SK-N-SH (cell line): ENCODE measurements at regions not wholly inside any gene's neighbourhood (a gene's known extent, or its start where the extent isn't known, plus 50 kb on each side); places are given as distances from the start of the nearest gene placed in this dataset.

Source experiments
- CTCF ChIA-PET: fragments of 300-600, 350-600 bp; formaldehyde crosslinking; extraction: SDS; loops from one replicate; lab custom pipeline; 2021; lab: Yijun Ruan, JAX
- POLR2A ChIA-PET: fragments of 350-600 bp; sonication (Branson Sonifier 250); formaldehyde crosslinking; extraction: SDS; loops from one replicate; lab custom pipeline; 2020; ENCODE audit warnings: antibody characterized with exemption, inconsistent platforms; lab: Yijun Ruan, JAX
- DNase-seq: peaks from one replicate; pipeline ENCODE4 v3.0.0; 2012
- H2AFZ ChIP-seq: fragments of 200-600 bp; sonication (generic); 2 replicates; pipeline ENCODE4 v1.8.1; 2016; ENCODE audit warnings: antibody characterized with exemption, mild to moderate bottlenecking, low read depth
- H3F3A ChIP-seq: fragments of 200-600 bp; sonication (generic); replicated peaks from 2 replicates; pipeline ENCODE3; 2016; ENCODE audit warnings: antibody characterized with exemption, mild to moderate bottlenecking; ENCODE audit not compliant: insufficient read depth
- H3K27ac ChIP-seq, 2 experiments: fragments of 200-500 bp in 1 of 2; fragments of 200-600 bp in 1 of 2; sonication (Bioruptor generic) in 1 of 2; sonication (generic), shearing (Covaris generic) in 1 of 2; 2 replicates each; pipeline versions ENCODE4 v1.5.1 to v1.6.1; 2014 to 2016; ENCODE audit warnings: low read depth in 2 of 2, inconsistent platforms in 1 of 2, low read length in 1 of 2, mild to moderate bottlenecking in 1 of 2, mixed read lengths in 1 of 2
- H3K27me3 ChIP-seq: fragments of 200-600 bp; sonication (generic), shearing (Covaris generic); 2 replicates; pipeline ENCODE4 v1.6.1; 2016; ENCODE audit warnings: mixed run types; ENCODE audit not compliant: insufficient read depth
- H3K36me3 ChIP-seq, 2 experiments: fragments of 200-500 bp in 1 of 2; fragments of 200-600 bp in 1 of 2; sonication (Bioruptor generic) in 1 of 2; sonication (generic) in 1 of 2; replicated peaks in 1 of 2; 2 replicates each; pipeline versions ENCODE3 to v1.5.1; 2014 to 2016; ENCODE audit warnings: low read length in 1 of 2, mild to moderate bottlenecking in 1 of 2; ENCODE audit not compliant: insufficient read depth in 2 of 2, control insufficient read depth in 1 of 2
- H3K4me1 ChIP-seq, 2 experiments: fragments of 200-500 bp in 1 of 2; fragments of 200-600 bp in 1 of 2; sonication (Bioruptor generic) in 1 of 2; sonication (generic), shearing (Covaris generic) in 1 of 2; 2 replicates each; pipeline versions ENCODE4 v1.5.1 to v1.6.1; 2014 to 2016; ENCODE audit warnings: low read depth in 1 of 2, low read length in 1 of 2, mixed run types in 1 of 2; ENCODE audit not compliant: insufficient read depth in 2 of 2, control insufficient read depth in 1 of 2
- H3K4me2 ChIP-seq: fragments of 200-600 bp; sonication (generic), shearing (Covaris generic); 2 replicates; pipeline ENCODE4 v1.6.1; 2017; ENCODE audit warnings: mixed run types
- H3K4me3 ChIP-seq, 2 experiments: fragments of 200-500 bp in 1 of 2; fragments of 200-600 bp in 1 of 2; sonication (Bioruptor generic) in 1 of 2; sonication (generic), shearing (Covaris generic) in 1 of 2; 2 replicates each; pipeline versions ENCODE4 v1.5.1 to v1.8.1; 2014 to 2016; ENCODE audit warnings: low read depth in 2 of 2, inconsistent platforms in 1 of 2, low read length in 1 of 2, mild to moderate bottlenecking in 1 of 2, mixed read lengths in 1 of 2, moderate library complexity in 1 of 2
- H3K79me2 ChIP-seq: fragments of 200-600 bp; sonication (generic); 2 replicates; pipeline ENCODE4 v1.8.1; 2017; ENCODE audit warnings: mild to moderate bottlenecking; ENCODE audit not compliant: insufficient read depth
- H3K9ac ChIP-seq: fragments of 200-600 bp; sonication (generic); 2 replicates; pipeline ENCODE4 v1.6.1; 2017; ENCODE audit warnings: mixed run types
- H3K9me2 ChIP-seq: fragments of 200-600 bp; sonication (generic); 2 replicates; pipeline ENCODE4 v1.6.1; 2017; ENCODE audit warnings: mixed run types
- H3K9me3 ChIP-seq: fragments of 200-600 bp; sonication (generic); 2 replicates; pipeline ENCODE4 v1.6.1; 2017; ENCODE audit warnings: mixed run types, mild to moderate bottlenecking, moderate library complexity
- H4K20me1 ChIP-seq: fragments of 200-600 bp; sonication (generic); 2 replicates; pipeline ENCODE4 v1.6.1; 2017; ENCODE audit warnings: mild to moderate bottlenecking, mixed run types; ENCODE audit not compliant: insufficient read depth
- EP300 ChIP-seq, 2 experiments: IDR thresholded peaks; 2 replicates each; pipeline versions ENCODE4 v1.4.0 to v1.6.1; 2012; ENCODE audit warnings: borderline replicate concordance in 1 of 2, low read depth in 1 of 2, low read length in 1 of 2
- EZH2phosphoT487 ChIP-seq: fragments of 200-600 bp; sonication (generic); IDR thresholded peaks from 2 replicates; pipeline ENCODE4 v1.6.1; 2017; ENCODE audit warnings: low read depth, mixed run types, mild to moderate bottlenecking, antibody characterized with exemption, moderate library complexity, borderline replicate concordance
- FOXJ3 ChIP-seq: sonication (generic); formaldehyde crosslinking; IDR thresholded peaks from 2 replicates; pipeline ENCODE4 v1.5.1; 2020; ENCODE audit warnings: mild to moderate bottlenecking, missing genetic modification reagents
- GATA2 ChIP-seq: sonication (generic); formaldehyde crosslinking; IDR thresholded peaks from 2 replicates; pipeline ENCODE4 v1.5.0; 2020; ENCODE audit warnings: mild to moderate bottlenecking, missing genetic modification reagents
- JUND ChIP-seq: IDR thresholded peaks from 2 replicates; pipeline ENCODE4 v1.4.0; 2012
- MAX ChIP-seq: IDR thresholded peaks from 2 replicates; pipeline ENCODE4 v1.4.0; 2012; ENCODE audit warnings: low read depth
- NFIC ChIP-seq: IDR thresholded peaks from 2 replicates; pipeline ENCODE4 v1.4.0; 2012; ENCODE audit warnings: borderline replicate concordance
- NRF1 ChIP-seq: IDR thresholded peaks from 2 replicates; pipeline ENCODE4 v1.6.1; 2012; ENCODE audit warnings: low read depth, mild to moderate bottlenecking, low read length
- PBX3 ChIP-seq: IDR thresholded peaks from 2 replicates; pipeline ENCODE4; 2012
- POLR2AphosphoS5 ChIP-seq: IDR thresholded peaks from 2 replicates; pipeline ENCODE4 v1.6.1; 2012; ENCODE audit warnings: low read depth, low read length
- RAD21 ChIP-seq: IDR thresholded peaks from 2 replicates; pipeline ENCODE4 v1.6.1; 2012; ENCODE audit warnings: mild to moderate bottlenecking, low read length
- REST ChIP-seq: IDR thresholded peaks from 2 replicates; pipeline ENCODE4 v1.6.1; 2012; ENCODE audit warnings: mild to moderate bottlenecking, low read depth, low read length, moderate library complexity
- RFX5 ChIP-seq: IDR thresholded peaks from 2 replicates; pipeline ENCODE4 v1.6.1; 2012; ENCODE audit warnings: mild to moderate bottlenecking, improper control_type of control experiment, low read length
- RXRA ChIP-seq: IDR thresholded peaks from 2 replicates; pipeline ENCODE4 v1.4.0; 2012; ENCODE audit warnings: low read depth, mild to moderate bottlenecking, borderline replicate concordance
- SIN3A ChIP-seq: IDR thresholded peaks from 2 replicates; pipeline ENCODE4 v1.6.1; 2012; ENCODE audit warnings: low read depth, mild to moderate bottlenecking, low read length, moderate library complexity, borderline replicate concordance
- SMC3 ChIP-seq: IDR thresholded peaks from 2 replicates; pipeline ENCODE4 v1.6.1; 2012; ENCODE audit warnings: low read depth, low read length, improper control_type of control experiment
- TCF12 ChIP-seq: IDR thresholded peaks from 2 replicates; pipeline ENCODE4 v1.4.0; 2012
- USF2 ChIP-seq: fragments of 150-350 bp; IDR thresholded peaks from 2 replicates; pipeline ENCODE4 v1.6.1; 2017; ENCODE audit warnings: antibody characterized with exemption, low read length, low read depth, borderline replicate concordance
- YY1 ChIP-seq: IDR thresholded peaks from 2 replicates; pipeline ENCODE4 v1.4.0; 2012; ENCODE audit warnings: low read depth, mild to moderate bottlenecking
- ZBTB33 ChIP-seq: IDR thresholded peaks from 2 replicates; pipeline ENCODE4 v1.4.0; 2012; ENCODE audit warnings: low read depth, borderline replicate concordance
- WGBS: methylation state at CpG from one replicate; pipeline ENCODE4 v1.1.6; 2017; ENCODE audit warnings: low lambda C conversion rate; 5-methylcytosine and 5-hydroxymethylcytosine counted together

GRCh38 chr4:16969696-16970135 lies 71.3 kb upstream of the LDB2 start:
- Histone ChIP-seq H4K20me1 (no peaks in the 10 kb centered on the region), H3K9me2 (no peaks in the 10 kb centered on the region), H2AFZ (no peak overlapping the region), H3K36me3 (no peaks in the 10 kb centered on the region), H3K4me1 (no peaks in the 10 kb centered on the region; a peak in 1 of 4 replicates), H3K79me2 (no peaks in the 10 kb centered on the region), H3K4me3 (no peak overlapping the region), H3K9ac (no peak overlapping the region)
- POLR2A ChIA-PET: no interaction called here
- DNase-seq: no peak
- 82% methylated on average over 8 of the region's 8 CpGs for WGBS
- TF ChIP-seq GATA2 (CRISPR knock-in tag) (no peak), SMC3 (no peak), YY1 (no peak), MAX (no peak), RXRA (no peak), ZBTB33 (no peak), REST (no peak), TCF12 (no peak), PBX3 (no peak), JUND (no peak), POLR2AphosphoS5 (no peak), USF2 (no peak), NRF1 (no peak), FOXJ3 (CRISPR knock-in tag) (no peak), NFIC (no peak), RAD21 (no peak), EP300 (IDR thresholded peaks at IDR 0.05; ENCODE audit: borderline replicate concordance in 1 of 2, low read depth in 1 of 2, low read length in 1 of 2) (no peak), SIN3A (no peak), RFX5 (no peak), EZH2phosphoT487 (no peak)
- TF ChIP-seq, all 33 proteins: peak for 0
- Histone ChIP-seq H3K27me3 (no peaks in the 10 kb centered on the region), H3K9me3 (no peaks in the 10 kb centered on the region), H3F3A (no peaks in the 10 kb centered on the region), H3K27ac (no peak overlapping the region), H3K4me2 (no peak overlapping the region)
- CTCF ChIA-PET: interaction anchor here (1.1 kb wide), 1 partner anchor 60 kb away, joined by 3 read pairs; no protein-coding TSS in a partner anchor
